ENCODE measurements at regions not wholly inside any gene's neighbourhood (a gene's known extent, or its start where the extent isn't known, plus 50 kb on each side); places are given as distances from the start of the nearest gene placed in this dataset.

- Histone ChIP-seq H3K4me3 (ENCODE audit: low read depth in 1 of 2, low read length in 1 of 2) (no peak overlapping the region), H3K9me3 (peaks cover 4% of the 10 kb centered on the region), H3K36me3 (no peaks in the 10 kb centered on the region), H3K27ac (no peak overlapping the region), H3K27me3 (no peaks in the 10 kb centered on the region), H3K4me1 (ENCODE audit: control insufficient read depth in 1 of 2, insufficient read depth in 1 of 2, low read depth in 1 of 2, low read length in 1 of 2) (no peaks in the 10 kb centered on the region)
- no peak for TF ChIP-seq CTCF (IDR thresholded peaks at IDR 0.05)
These were observed 207.8 kb downstream of the POSTN start for GRCh38 chr13:37390735-37391134.

GRCh38 chr13:37385956-37386670 is 212.5 kb downstream of the POSTN start:
- Histone ChIP-seq H3K36me3 (no peaks in the 10 kb centered on the region), H3K27me3 (no peaks in the 10 kb centered on the region), H3K9me3 (peaks cover under 1% of the 10 kb centered on the region), H3K4me3 (ENCODE audit: low read depth in 1 of 2, low read length in 1 of 2) (no peak overlapping the region), H3K27ac (no peak overlapping the region), H3K4me1 (ENCODE audit: control insufficient read depth in 1 of 2, insufficient read depth in 1 of 2, low read depth in 1 of 2, low read length in 1 of 2) (no peaks in the 10 kb centered on the region)
- TF ChIP-seq CTCF (IDR thresholded peaks at IDR 0.05), result no peak

- no peaks in the 10 kb centered on the region for H3K4me1 ChIP-seq (ENCODE audit: control insufficient read depth in 1 of 2, insufficient read depth in 1 of 2, low read depth in 1 of 2, low read length in 1 of 2)
- no peak overlapping the region for H3K4me3 ChIP-seq (ENCODE audit: low read depth in 1 of 2, low read length in 1 of 2)
- no peaks in the 10 kb centered on the region for H3K9me3 ChIP-seq
- H3K27me3 ChIP-seq, result no peaks in the 10 kb centered on the region
- no peak for TF ChIP-seq CTCF (IDR thresholded peaks at IDR 0.05)
- no peaks in the 10 kb centered on the region for H3K36me3 ChIP-seq
- no peak overlapping the region for H3K27ac ChIP-seq
These were observed 213.3 kb downstream of the POSTN start for GRCh38 chr13:37385248-37385647.

DNA sequence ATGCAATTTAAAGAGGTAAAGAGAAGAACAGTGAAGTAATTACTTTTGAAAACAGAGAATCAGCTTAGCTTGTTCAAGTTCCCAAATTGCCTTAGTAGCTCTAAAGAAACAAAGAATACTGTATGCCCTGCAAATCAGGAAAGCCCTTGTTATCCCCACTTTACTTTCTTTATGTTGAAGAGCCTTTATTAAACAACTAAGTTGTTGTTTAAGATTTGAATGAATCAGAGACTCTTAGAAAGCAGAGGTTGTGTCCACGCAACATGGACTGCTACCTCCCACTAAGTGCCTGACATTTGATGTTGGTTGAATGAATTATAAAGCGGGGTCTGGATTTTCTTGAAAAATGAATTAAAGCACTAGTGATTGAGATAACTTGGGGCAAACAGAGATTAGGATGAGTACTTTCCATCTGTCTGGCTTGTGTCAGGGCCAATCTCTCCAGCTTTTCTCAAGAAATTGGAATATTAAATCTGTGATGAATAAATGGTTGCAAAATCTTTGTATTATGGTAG is 214.7 kb downstream of the POSTN start:
- no peak for TF ChIP-seq CTCF (IDR thresholded peaks at IDR 0.05)
- Histone ChIP-seq H3K36me3 (no peaks in the 10 kb centered on the region), H3K4me1 (ENCODE audit: control insufficient read depth in 1 of 2, insufficient read depth in 1 of 2, low read depth in 1 of 2, low read length in 1 of 2) (no peaks in the 10 kb centered on the region), H3K27ac (no peak overlapping the region), H3K27me3 (no peaks in the 10 kb centered on the region), H3K4me3 (ENCODE audit: low read depth in 1 of 2, low read length in 1 of 2) (no peak overlapping the region), H3K9me3 (no peaks in the 10 kb centered on the region)

- no peaks in the 10 kb centered on the region for H3K9me3 ChIP-seq
- no peak overlapping the region for H3K27ac ChIP-seq
- no peaks in the 10 kb centered on the region for H3K36me3 ChIP-seq
- TF ChIP-seq CTCF (IDR thresholded peaks at IDR 0.05), result no peak
- H3K4me1 ChIP-seq (ENCODE audit: control insufficient read depth in 1 of 2, insufficient read depth in 1 of 2, low read depth in 1 of 2, low read length in 1 of 2), result no peaks in the 10 kb centered on the region
- no peaks in the 10 kb centered on the region for H3K27me3 ChIP-seq
- H3K4me3 ChIP-seq (ENCODE audit: low read depth in 1 of 2, low read length in 1 of 2), result no peak overlapping the region
These were observed 215.5 kb downstream of the POSTN start for GRCh38 chr13:37383046-37383445.
